Type B pancreatic cell (in vitro differentiated cells): ENCODE measurements at regions not wholly inside any gene's neighbourhood (a gene's known extent, or its start where the extent isn't known, plus 50 kb on each side); places are given as distances from the start of the nearest gene placed in this dataset.
A peak's percentile ranks its signal among the peaks of the same experiment; 100 is the strongest.

Source experiments
- DNase-seq: peaks from one replicate; pipeline ENCODE4 v3.0.0; 2021; ENCODE audit warnings: mixed read lengths; ENCODE audit not compliant: unreplicated experiment; ENCODE audit errors: extremely low spot score
- H3K27ac Mint-ChIP-seq: 2 replicates; pipeline ENCODE4 v1.8.0; 2021; ENCODE audit warnings: mild to moderate bottlenecking, mixed read lengths
- H3K27me3 Mint-ChIP-seq: 2 replicates; pipeline ENCODE4 v1.8.0; 2021; ENCODE audit warnings: mixed read lengths
- H3K36me3 Mint-ChIP-seq: 2 replicates; pipeline ENCODE4 v1.8.0; 2021; ENCODE audit warnings: mixed read lengths
- H3K4me1 Mint-ChIP-seq: one replicate; pipeline ENCODE4 v1.8.0; 2021; ENCODE audit warnings: mixed read lengths; ENCODE audit not compliant: unreplicated experiment
- H3K4me3 Mint-ChIP-seq: 2 replicates; pipeline ENCODE4 v1.8.0; 2021; ENCODE audit warnings: mild to moderate bottlenecking, mixed read lengths
- H3K9me3 Mint-ChIP-seq: 2 replicates; pipeline ENCODE4 v1.8.0; 2021; ENCODE audit warnings: mixed read lengths
- TF ChIP-seq, protein P1 (sequence below): fragments of 200-600 bp; sonication (generic); conservative IDR thresholded peaks from 2 replicates; pipeline ENCODE4 v1.5.0; 2021; ENCODE audit warnings: antibody characterized with exemption, mild to moderate bottlenecking

GRCh38 chr20:57090590-57091560 is 175.6 kb downstream of the BMP7 start:
- DNase-seq, result no peak
- H3K9me3 Mint-ChIP-seq, result no peaks in the 10 kb centered on the region
- H3K4me1 Mint-ChIP-seq, result peaks cover 23% of the 10 kb centered on the region
- TF ChIP-seq, protein P1, sequence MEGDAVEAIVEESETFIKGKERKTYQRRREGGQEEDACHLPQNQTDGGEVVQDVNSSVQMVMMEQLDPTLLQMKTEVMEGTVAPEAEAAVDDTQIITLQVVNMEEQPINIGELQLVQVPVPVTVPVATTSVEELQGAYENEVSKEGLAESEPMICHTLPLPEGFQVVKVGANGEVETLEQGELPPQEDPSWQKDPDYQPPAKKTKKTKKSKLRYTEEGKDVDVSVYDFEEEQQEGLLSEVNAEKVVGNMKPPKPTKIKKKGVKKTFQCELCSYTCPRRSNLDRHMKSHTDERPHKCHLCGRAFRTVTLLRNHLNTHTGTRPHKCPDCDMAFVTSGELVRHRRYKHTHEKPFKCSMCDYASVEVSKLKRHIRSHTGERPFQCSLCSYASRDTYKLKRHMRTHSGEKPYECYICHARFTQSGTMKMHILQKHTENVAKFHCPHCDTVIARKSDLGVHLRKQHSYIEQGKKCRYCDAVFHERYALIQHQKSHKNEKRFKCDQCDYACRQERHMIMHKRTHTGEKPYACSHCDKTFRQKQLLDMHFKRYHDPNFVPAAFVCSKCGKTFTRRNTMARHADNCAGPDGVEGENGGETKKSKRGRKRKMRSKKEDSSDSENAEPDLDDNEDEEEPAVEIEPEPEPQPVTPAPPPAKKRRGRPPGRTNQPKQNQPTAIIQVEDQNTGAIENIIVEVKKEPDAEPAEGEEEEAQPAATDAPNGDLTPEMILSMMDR, result no peak
- H3K27ac Mint-ChIP-seq, result no peak overlapping the region
- peaks cover 15% of the 10 kb centered on the region for H3K27me3 Mint-ChIP-seq
- H3K36me3 Mint-ChIP-seq, result no peaks in the 10 kb centered on the region
- H3K4me3 Mint-ChIP-seq, result no peak overlapping the region

GRCh38 chr20:57091748-57092111 is 174.7 kb downstream of the BMP7 start:
- no peak for DNase-seq
- H3K4me1 Mint-ChIP-seq, result peaks cover 23% of the 10 kb centered on the region
- peak overlapping the region; percentile 45 for H3K4me3 Mint-ChIP-seq
- TF ChIP-seq, protein P1, result no peak
- H3K9me3 Mint-ChIP-seq, result no peaks in the 10 kb centered on the region
- no peak overlapping the region for H3K27ac Mint-ChIP-seq
- H3K27me3 Mint-ChIP-seq, result peaks cover 15% of the 10 kb centered on the region
- H3K36me3 Mint-ChIP-seq, result no peaks in the 10 kb centered on the region

- Mint-ChIP-seq H3K27me3 (peaks cover 15% of the 10 kb centered on the region), H3K9me3 (no peaks in the 10 kb centered on the region), H3K4me3 (peak overlapping the region; percentile 46), H3K4me1 (peaks cover 23% of the 10 kb centered on the region), H3K36me3 (no peaks in the 10 kb centered on the region), H3K27ac (peak overlapping the region; percentile 35)
- DNase-seq, result peak; percentile 82
- TF ChIP-seq, protein P1, result peak; percentile 94
Measured at GRCh38 chr20:57092112-57092899, 174.1 kb downstream of the BMP7 start.

GRCh38 chr20:57092900-57093530 is 173.4 kb downstream of the BMP7 start:
- Mint-ChIP-seq H3K27me3 (peaks cover 12% of the 10 kb centered on the region), H3K9me3 (no peaks in the 10 kb centered on the region), H3K4me1 (peaks cover 23% of the 10 kb centered on the region), H3K27ac (no peak overlapping the region), H3K4me3 (no peak overlapping the region), H3K36me3 (no peaks in the 10 kb centered on the region)
- no peak for DNase-seq
- TF ChIP-seq, protein P1, result no peak

GRCh38 chr20:57093766-57094165 is 172.7 kb downstream of the BMP7 start:
- Mint-ChIP-seq H3K27me3 (peaks cover 14% of the 10 kb centered on the region), H3K27ac (no peak overlapping the region), H3K36me3 (no peaks in the 10 kb centered on the region), H3K9me3 (no peaks in the 10 kb centered on the region), H3K4me1 (peaks cover 23% of the 10 kb centered on the region), H3K4me3 (no peak overlapping the region)
- no peak for DNase-seq
- TF ChIP-seq, protein P1, result no peak
